OCI-M2 (cell line): ENCODE measurements at regions not wholly inside any gene's neighbourhood (a gene's known extent, or its start where the extent isn't known, plus 50 kb on each side); places are given as distances from the start of the nearest gene placed in this dataset.
"Not testable (repeated sequence)": the region's sequence is repeated elsewhere in the genome, so short reads cannot be mapped to it uniquely, and the experiment has no call there.

Experiments
- DNase-seq: peaks from one replicate; lab custom pipeline; 2025; ENCODE audit not compliant: unreplicated experiment; lab: John Stamatoyannopoulos, UW

GRCh38 chr3:21028412-21028811 is 722.6 kb downstream of the ZNF385D start:
- no peak for DNase-seq

DNA sequence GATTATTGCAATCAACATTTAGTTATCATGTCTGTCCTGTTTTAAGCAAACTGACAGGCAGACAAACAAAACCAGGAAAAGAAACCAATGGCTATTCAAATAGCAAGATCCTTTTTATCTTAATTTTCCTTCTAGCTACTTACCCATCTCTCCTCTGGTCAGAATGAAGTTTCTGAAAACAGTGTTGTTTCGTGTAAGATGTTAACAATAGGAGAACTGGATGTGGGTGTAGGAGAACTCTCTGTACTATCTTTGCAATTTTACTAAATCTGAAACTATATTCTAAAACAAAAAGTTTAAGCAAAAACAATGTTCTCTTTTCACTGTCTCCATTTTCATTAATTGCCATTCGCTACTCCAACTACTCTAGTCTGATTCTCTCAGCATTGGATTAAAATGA is 726.4 kb downstream of the ZNF385D start:
- no peak for DNase-seq

- no peak for DNase-seq
Observed at GRCh38 chr3:21020681-21021080, 730.3 kb downstream of the ZNF385D start.

GRCh38 chr3:21020043-21020442 is 731.0 kb downstream of the ZNF385D start:
- DNase-seq, result no peak

GRCh38 chr3:21017115-21017852 is 733.7 kb downstream of the ZNF385D start:
- DNase-seq, result no peak

- no peak for DNase-seq
Observed at GRCh38 chr3:21013566-21013965, 737.4 kb downstream of the ZNF385D start.

- DNase-seq, result no peak
Observed at GRCh38 chr3:20999661-21000060, 751.3 kb downstream of the ZNF385D start.

- DNase-seq, result no peak
Observed at GRCh38 chr3:20997183-20997582, 753.8 kb downstream of the ZNF385D start.

- no peak for DNase-seq
Observed at GRCh38 chr3:20990896-20991295, 760.1 kb downstream of the ZNF385D start.

GRCh38 chr3:20989653-20990052 is 761.4 kb downstream of the ZNF385D start:
- DNase-seq, result not testable (repeated sequence)

GRCh38 chr3:20984594-20985205 is 766.3 kb downstream of the ZNF385D start:
- DNase-seq, result no peak

DNA sequence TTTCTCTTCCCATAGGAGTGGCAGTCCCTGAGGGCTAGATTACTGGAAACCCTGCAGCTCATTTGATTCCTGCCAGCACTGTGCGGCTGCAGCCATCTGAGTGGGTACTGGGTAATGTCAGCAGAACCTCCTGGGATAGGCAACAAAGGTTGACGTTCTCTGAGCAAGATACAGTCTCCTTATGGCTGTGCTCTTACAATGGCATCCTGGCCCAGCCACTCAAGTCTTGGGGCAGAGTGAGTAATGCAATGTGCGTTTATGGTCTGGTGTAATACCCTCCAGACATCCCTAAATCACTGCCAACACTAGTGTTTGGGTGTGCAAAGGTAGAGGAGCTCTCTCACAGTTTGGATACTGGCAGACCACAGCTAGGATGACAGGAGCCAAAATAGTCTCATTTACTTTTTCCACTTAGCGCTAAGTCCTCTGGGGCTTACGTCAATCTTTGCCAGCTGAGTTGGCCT is 775.8 kb downstream of the ZNF385D start:
- no peak for DNase-seq

- DNase-seq, result no peak
Observed at GRCh38 chr3:20974396-20974795, 776.6 kb downstream of the ZNF385D start.

DNA sequence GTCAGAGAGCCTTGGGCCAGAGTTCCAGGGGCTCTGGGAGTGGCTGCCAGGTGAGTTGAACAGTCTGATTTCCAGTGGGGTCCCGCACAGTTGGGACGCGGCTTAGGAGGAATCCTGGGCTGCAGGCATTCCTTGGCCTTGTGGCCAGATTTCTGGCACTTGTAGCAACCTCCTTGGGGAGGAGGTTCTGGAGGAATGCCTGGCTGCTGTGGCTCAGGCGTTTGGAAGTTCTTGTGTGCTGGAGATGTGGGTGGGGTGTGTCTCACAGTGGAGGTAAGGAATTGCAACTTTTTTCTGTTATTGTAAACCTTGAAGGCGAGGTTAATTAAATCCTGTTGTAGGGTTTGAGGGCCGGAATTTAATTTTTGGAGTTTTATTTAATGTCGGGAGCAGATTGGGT is 780.2 kb downstream of the ZNF385D start:
- not testable (repeated sequence) for DNase-seq

- DNase-seq, result not testable (repeated sequence)
Observed at GRCh38 chr3:20967485-20967884, 781.5 kb upstream of the SGO1 start.

GRCh38 chr3:20958161-20958560 is 772.2 kb upstream of the SGO1 start:
- no peak for DNase-seq

DNA sequence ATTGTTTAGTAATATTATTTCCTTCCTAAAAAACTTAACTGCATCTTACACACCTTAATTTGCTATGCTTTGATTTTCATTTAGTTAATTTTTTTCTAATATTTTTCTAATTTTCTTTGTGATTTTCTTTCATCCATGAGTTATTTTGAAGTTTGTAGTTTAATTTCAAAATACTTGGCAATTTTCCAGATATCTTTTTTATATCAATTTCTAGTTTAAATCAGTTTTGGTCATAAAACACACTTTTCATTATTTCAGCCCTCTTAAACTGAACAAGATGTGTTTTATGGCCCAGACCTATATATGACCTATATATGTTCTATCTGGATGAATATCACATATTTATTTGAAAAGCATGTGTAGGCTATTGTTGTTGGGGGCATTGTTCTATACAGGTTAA is 759.9 kb upstream of the SGO1 start:
- DNase-seq, result no peak

- no peak for DNase-seq
Observed at GRCh38 chr3:20935791-20936190, 749.8 kb upstream of the SGO1 start.

DNA sequence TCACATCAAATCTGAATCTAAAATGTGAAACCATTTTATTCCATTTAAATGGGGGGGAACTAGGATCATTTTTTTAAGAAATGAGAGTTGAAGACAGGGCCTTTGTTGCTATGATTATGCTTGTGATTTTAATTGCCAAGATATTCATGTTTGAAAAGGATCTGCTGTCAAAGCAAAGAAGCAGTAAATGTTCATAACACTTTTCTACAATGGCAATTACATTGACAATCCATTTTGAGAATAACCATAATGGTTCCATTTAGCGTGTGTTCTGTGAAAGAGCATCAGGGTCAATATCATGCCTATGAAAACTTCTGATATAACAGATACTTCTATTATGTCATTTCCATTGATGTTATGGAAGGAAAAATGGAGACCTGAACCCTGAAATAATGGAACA is 745.8 kb upstream of the SGO1 start:
- DNase-seq, result no peak

- DNase-seq, result no peak
Observed at GRCh38 chr3:20930034-20930433, 744.0 kb upstream of the SGO1 start.

GRCh38 chr3:20924646-20925385 is 738.8 kb upstream of the SGO1 start:
- DNase-seq, result no peak

DNA sequence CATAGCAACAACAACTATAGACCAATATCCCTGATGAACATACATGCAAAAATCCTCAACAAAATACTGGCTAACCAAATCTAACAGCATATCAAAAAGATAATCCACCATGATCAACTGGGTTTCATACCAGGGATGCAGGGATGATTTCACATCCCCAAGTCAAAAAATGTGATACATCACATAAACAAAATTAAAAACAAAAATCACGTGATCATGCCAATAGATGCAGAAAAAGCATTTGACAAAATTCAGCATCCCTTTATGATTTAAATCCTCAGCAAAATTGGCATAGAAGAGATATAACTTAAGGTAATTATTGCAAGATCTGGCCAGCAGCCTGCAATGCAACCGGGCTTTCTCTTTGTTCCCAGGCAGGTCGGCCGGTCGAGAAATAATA is 735.1 kb upstream of the SGO1 start:
- DNase-seq, result not testable (repeated sequence)
